Gastroesophageal sphincter (tissue), 4 donors: ENCODE measurements at regions not wholly inside any gene's neighbourhood (a gene's known extent, or its start where the extent isn't known, plus 50 kb on each side); places are given as distances from the start of the nearest gene placed in this dataset.
"Not testable (repeated sequence)": the region's sequence is repeated elsewhere in the genome, so short reads cannot be mapped to it uniquely, and the experiment has no call there.

Experiments used
- ATAC-seq: fragments of 150-250 bp; one replicate; pipeline ENCODE4 v1.9.1; 2016; ENCODE audit warnings: mild to moderate bottlenecking, moderate library complexity
- H3K27ac ChIP-seq, 4 donors: fragments of 200-600 bp; sonication (generic) in 3 of 4; 1 replicate in 3 of 4; 2 replicates in 1 of 4; pipeline ENCODE4 v1.5.1; 2016 to 2019
- H3K27me3 ChIP-seq: fragments of 200-600 bp; sonication (generic); one replicate; pipeline ENCODE4 v1.5.1; 2019
- H3K36me3 ChIP-seq, 2 donors: fragments of 200-600 bp; sonication (generic); one replicate each; pipeline ENCODE4 v1.5.1; 2019; ENCODE audit warnings: control low read depth in 1 of 2
- H3K4me1 ChIP-seq, 3 donors: fragments of 200-600 bp; sonication (generic); 1 replicate in 2 of 3; 2 replicates in 1 of 3; pipeline ENCODE4 v1.5.1; 2016 to 2019; ENCODE audit warnings: control low read depth in 2 of 3
- H3K4me3 ChIP-seq, 2 donors: fragments of 200-600 bp; sonication (generic); one replicate each; pipeline ENCODE4 v1.5.1; 2019; ENCODE audit warnings: mild to moderate bottlenecking in 1 of 2, moderate library complexity in 1 of 2
- H3K9me3 ChIP-seq, 3 donors: fragments of 200-600 bp; sonication (generic); one replicate each; pipeline ENCODE4 v1.5.1; 2017 to 2019; ENCODE audit warnings: control low read depth in 2 of 3
- CTCF ChIP-seq, 4 experiments: fragments of 200-600 bp in 2 of 4; fragments of 450-650 bp in 2 of 4; sonication (generic) in 1 of 4; IDR thresholded peaks; one replicate each; pipeline ENCODE4 v1.5.1; 2017 to 2019; ENCODE audit warnings: antibody characterized with exemption in 4 of 4, mild to moderate bottlenecking in 2 of 4, moderate library complexity in 2 of 4
- EP300 ChIP-seq: sonication (generic); formaldehyde crosslinking; IDR thresholded peaks from one replicate; pipeline ENCODE4 v1.6.1; 2017; ENCODE audit warnings: antibody characterized with exemption, mild to moderate bottlenecking
- POLR2A ChIP-seq, 2 donors: fragments of 450-650 bp; IDR thresholded peaks; one replicate each; pipeline ENCODE4 v1.6.1; 2017; ENCODE audit warnings: antibody characterized with exemption in 2 of 2, mild to moderate bottlenecking in 2 of 2, moderate library complexity in 1 of 2
- POLR2AphosphoS5 ChIP-seq: sonication (generic); formaldehyde crosslinking; IDR thresholded peaks from one replicate; pipeline ENCODE4 v1.6.1; 2017; ENCODE audit warnings: antibody characterized with exemption
- WGBS, 2 donors: methylation state at CpG; one replicate each; pipeline ENCODE4 v1.1.5; 2018; ENCODE audit warnings: low coverage in 1 of 2; 5-methylcytosine and 5-hydroxymethylcytosine counted together

DNA sequence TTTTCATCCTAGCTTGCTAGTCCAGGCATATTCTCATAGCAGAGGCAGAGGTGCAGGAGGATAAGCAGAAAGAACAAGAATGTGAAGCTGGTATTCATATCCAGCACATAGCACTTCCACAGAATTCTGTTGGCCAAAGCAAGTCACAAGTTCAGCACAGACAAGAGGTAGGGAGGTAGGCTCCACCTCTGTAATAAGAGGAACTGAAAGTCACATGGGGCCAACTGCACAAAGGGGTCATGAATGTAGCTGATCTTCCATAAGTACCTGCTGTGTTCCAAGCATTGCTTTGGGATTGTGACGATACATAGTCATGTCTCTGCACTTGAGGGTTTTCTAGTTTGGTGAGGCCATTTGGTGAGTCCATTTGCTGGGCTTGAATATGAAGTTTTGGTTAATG is 110.8 kb upstream of the MPHOSPH6 start:
- Histone ChIP-seq H3K4me1 (peaks cover 0 to 30% (median 0%) of the 10 kb centered on the region in 3 donors), H3K9me3 (no peaks in the 10 kb centered on the region), H3K27ac (peak overlapping the region in 2 of 4 donors; percentile 22 to 40), H3K4me3 (no peak overlapping the region), H3K36me3 (no peaks in the 10 kb centered on the region), H3K27me3 (no peaks in the 10 kb centered on the region)
- TF ChIP-seq EP300, result no peak
- no peak for TF ChIP-seq POLR2AphosphoS5
- TF ChIP-seq POLR2A (IDR thresholded peaks at IDR 0.05), result no peak
- TF ChIP-seq CTCF (IDR thresholded peaks at IDR 0.05), result no peak
- 91% methylated on average over 1 of the region's 1 CpG; no CpG with 5 or more reads in 1 of the 2 donors for WGBS, 2 donors
- no peak for ATAC-seq

DNA sequence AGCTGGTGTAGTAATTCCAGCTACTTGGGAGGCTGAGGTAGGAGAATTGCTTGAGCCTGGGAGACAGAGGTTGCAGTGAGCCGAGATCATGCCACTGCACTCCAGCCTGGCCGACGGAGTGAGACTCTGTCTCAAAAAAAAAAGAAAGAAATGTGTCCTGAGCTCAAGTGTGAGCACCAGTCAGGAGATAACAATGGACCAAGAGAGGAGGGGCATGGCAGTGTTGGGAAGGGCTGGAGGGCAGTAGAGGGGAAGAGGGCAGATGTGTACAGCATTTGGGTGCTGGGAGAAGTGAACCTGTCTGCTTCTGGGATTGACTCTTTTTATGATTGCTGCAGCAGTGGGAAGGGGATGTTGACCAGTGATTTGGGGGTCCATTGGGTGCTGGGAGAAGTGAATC is 105.3 kb upstream of the MPHOSPH6 start:
- not testable (repeated sequence) for H3K36me3 ChIP-seq, H3K27ac ChIP-seq, ATAC-seq, H3K9me3 ChIP-seq, H3K4me1 ChIP-seq, H3K4me3 ChIP-seq, H3K27me3 ChIP-seq
- 78 to 100% methylated on average over 1 to 3 of the region's 3 CpGs for WGBS, 2 donors

GRCh38 chr16:82271636-82272035 is 101.6 kb upstream of the MPHOSPH6 start:
- no peak for ATAC-seq
- Histone ChIP-seq H3K36me3 (no peaks in the 10 kb centered on the region), H3K4me3 (no peak overlapping the region), H3K9me3 (no peaks in the 10 kb centered on the region), H3K4me1 (no peaks in the 10 kb centered on the region), H3K27me3 (peaks cover 3% of the 10 kb centered on the region), H3K27ac (no peak overlapping the region)
- no peak for TF ChIP-seq POLR2AphosphoS5
- TF ChIP-seq EP300, result no peak
- no peak for TF ChIP-seq POLR2A (IDR thresholded peaks at IDR 0.05)
- no peak for TF ChIP-seq CTCF (IDR thresholded peaks at IDR 0.05)
- WGBS, 2 donors, result 27 to 60% methylated on average over 1 of the region's 1 CpG

- H3K9me3 ChIP-seq, ATAC-seq, H3K27ac ChIP-seq, H3K36me3 ChIP-seq, H3K4me3 ChIP-seq, H3K27me3 ChIP-seq, H3K4me1 ChIP-seq: not testable (repeated sequence)
- WGBS, 2 donors, result 60 to 67% methylated on average over 1 of the region's 1 CpG
Measured at GRCh38 chr16:82267675-82268074, 97.7 kb upstream of the MPHOSPH6 start.

GRCh38 chr16:82265809-82266208 is 95.8 kb upstream of the MPHOSPH6 start:
- ATAC-seq, result no peak
- WGBS, 2 donors, result 39% methylated on average over 2 of the region's 2 CpGs; no CpG with 5 or more reads in 1 of the 2 donors
- Histone ChIP-seq H3K4me3 (no peak overlapping the region), H3K27me3 (peaks cover 3% of the 10 kb centered on the region), H3K4me1 (peaks cover 0 to 8% (median 0%) of the 10 kb centered on the region in 3 donors), H3K36me3 (no peaks in the 10 kb centered on the region), H3K27ac (no peak overlapping the region), H3K9me3 (no peaks in the 10 kb centered on the region)
- TF ChIP-seq POLR2A (IDR thresholded peaks at IDR 0.05) (no peak), EP300 (no peak), CTCF (IDR thresholded peaks at IDR 0.05) (no peak), POLR2AphosphoS5 (no peak)

GRCh38 chr16:82264756-82265155 is 94.7 kb upstream of the MPHOSPH6 start:
- no peak for TF ChIP-seq CTCF (IDR thresholded peaks at IDR 0.05)
- H3K4me3 ChIP-seq, result no peak overlapping the region
- H3K27ac ChIP-seq, result no peak overlapping the region
- WGBS, 2 donors, result 42 to 48% methylated on average over 2 to 7 of the region's 7 CpGs
- no peak for ATAC-seq
- H3K36me3 ChIP-seq, result no peaks in the 10 kb centered on the region
- H3K9me3 ChIP-seq, result no peaks in the 10 kb centered on the region
- H3K27me3 ChIP-seq, result peaks cover 3% of the 10 kb centered on the region
- H3K4me1 ChIP-seq, result peaks cover 0 to 8% (median 0%) of the 10 kb centered on the region in 3 donors
